ENCODE measurements at regions not wholly inside any gene's neighbourhood (a gene's known extent, or its start where the extent isn't known, plus 50 kb on each side); places are given as distances from the start of the nearest gene placed in this dataset.
"Not testable (repeated sequence)": the region's sequence is repeated elsewhere in the genome, so short reads cannot be mapped to it uniquely, and the experiment has no call there.

- FAIRE-seq (peak; percentile 97), DNase-seq (ENCODE audit: low spot score) (peak; percentile 53)
Observed at GRCh38 chr12:5165296-5165970, 121.8 kb downstream of the KCNA5 start.

- DNase-seq (ENCODE audit: low spot score), result peak; percentile 93
Observed at GRCh38 chr12:5166976-5167375, 123.3 kb downstream of the KCNA5 start.

DNA sequence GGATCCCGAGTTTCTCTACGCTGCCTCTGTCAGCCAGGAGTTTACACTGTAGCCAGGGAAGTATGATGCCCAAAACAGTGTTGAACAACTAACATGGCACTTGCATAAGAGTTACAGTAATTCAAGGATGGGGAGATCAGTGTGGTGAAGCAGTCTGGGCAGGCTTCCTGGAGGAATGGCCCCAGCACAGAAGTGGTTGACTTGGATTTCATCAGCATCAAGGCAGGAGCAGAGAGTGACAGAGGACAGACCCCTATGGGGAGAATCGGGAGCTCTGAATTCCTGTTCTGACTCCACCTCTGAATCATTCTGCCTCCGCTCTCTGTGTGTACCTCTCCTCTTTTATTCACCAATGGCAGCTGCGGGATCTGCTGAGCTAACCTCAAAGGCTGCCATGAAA lies 124.5 kb downstream of the KCNA5 start:
- peak; percentile 87 for FAIRE-seq
- no peak for DNase-seq (ENCODE audit: low spot score)

More at GRCh38 chr12:5166976-5167375, 123.3 kb downstream of the KCNA5 start:
- peak; percentile 98 for FAIRE-seq

GRCh38 chr12:5170844-5171243 lies 127.2 kb downstream of the KCNA5 start:
- DNase-seq (ENCODE audit: low spot score) (no peak), FAIRE-seq (no peak)

DNA sequence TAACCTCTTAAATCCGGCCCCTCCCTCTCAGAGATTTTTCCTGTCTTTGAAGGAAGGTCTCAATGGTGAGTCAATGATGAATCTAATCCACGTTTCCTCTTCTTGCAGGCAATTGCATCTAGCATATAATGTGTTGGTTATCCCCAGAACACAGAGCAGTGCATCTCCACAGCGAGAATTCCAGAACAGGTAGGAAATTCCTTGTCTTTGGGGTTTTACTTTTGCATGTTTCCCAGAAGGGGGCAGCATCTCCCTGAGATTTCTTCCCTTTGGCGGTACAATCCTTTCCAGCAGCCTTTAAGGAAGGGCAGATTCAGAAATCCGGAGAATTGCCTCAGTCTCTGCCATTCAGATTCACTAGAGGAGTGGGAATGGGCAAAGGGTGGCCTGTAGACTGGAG lies 128.0 kb downstream of the KCNA5 start:
- FAIRE-seq (no peak), DNase-seq (ENCODE audit: low spot score) (peak; percentile 72)

DNA sequence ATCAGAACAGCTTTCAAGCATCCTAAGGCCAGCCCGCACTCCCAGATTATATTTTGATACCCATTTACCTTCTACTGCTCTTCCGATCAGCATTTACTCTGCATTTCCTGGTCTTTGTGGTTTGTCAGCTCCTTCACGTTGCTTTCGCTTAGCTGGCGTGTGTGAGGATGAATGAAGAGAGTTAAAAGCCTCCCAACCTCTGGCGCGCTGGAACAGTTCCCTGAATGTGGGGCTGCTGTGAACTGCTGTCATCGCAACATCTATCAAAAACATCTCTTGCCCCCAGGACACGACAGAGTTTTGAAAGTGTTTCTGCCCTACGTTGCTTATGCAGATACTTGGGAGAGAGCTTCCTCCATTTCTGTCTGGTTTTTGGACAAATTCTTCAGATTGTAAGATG lies 129.2 kb downstream of the KCNA5 start:
- no peak for DNase-seq (ENCODE audit: low spot score)
- no peak for FAIRE-seq

DNA sequence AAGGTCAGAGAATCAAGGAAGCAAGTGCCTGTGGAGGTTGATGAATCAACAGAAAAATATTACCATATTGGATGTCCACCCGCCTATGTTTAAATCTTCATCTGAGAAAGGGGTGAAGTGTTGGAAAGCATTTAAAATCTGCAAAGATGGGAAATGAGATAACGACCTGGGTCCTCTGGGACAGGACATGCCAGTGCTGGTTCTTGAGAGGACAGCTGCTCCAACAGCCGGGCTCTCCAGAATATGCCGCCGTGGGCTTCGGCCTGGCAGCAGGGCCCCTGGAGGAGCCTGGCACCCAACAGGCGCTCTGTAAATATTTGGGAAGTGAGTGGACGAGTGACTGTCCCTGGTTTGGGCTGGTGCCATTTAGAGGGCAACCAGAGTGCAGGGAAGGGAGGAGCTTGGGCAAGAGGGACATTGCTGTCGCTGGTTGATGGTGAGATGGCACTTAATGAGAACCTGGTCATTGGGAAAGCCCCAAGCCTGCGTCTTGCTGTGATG lies 129.9 kb downstream of the KCNA5 start:
- DNase-seq (ENCODE audit: low spot score) (peak; percentile 66), FAIRE-seq (peak; percentile 83)

DNA sequence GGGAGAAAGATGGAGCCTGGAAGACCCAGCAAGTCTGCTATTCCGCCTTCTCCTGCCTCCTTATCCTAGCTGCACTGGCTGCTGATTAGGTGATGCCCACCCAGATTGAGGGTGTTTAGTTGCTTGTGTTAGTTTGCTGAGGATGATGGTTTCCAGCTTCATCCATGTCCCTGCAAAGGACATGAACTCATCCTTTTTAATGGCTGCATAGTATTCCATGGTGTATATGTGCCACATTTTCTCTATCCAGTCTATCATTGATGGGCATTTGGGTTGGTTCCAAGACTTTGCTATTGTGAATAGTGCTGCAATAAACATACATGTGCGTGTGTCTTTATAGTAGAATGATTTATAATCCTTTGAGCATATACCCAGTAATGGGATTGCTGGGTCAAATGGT lies 131.7 kb downstream of the KCNA5 start:
- FAIRE-seq; DNase-seq (ENCODE audit: low spot score): not testable (repeated sequence)

- FAIRE-seq, result peak; percentile 17
- no peak for DNase-seq (ENCODE audit: low spot score)
Observed at GRCh38 chr12:5176036-5176435, 132.4 kb downstream of the KCNA5 start.

GRCh38 chr12:5177096-5177495 lies 133.4 kb downstream of the KCNA5 start:
- no peak for FAIRE-seq
- no peak for DNase-seq (ENCODE audit: low spot score)

- DNase-seq (ENCODE audit: low spot score) (no peak), FAIRE-seq (peak; percentile 65)
Observed at GRCh38 chr12:5177731-5178130, 134.1 kb downstream of the KCNA5 start.

- no peak for FAIRE-seq
- DNase-seq (ENCODE audit: low spot score), result no peak
Observed at GRCh38 chr12:5178571-5178970, 134.9 kb downstream of the KCNA5 start.

DNA sequence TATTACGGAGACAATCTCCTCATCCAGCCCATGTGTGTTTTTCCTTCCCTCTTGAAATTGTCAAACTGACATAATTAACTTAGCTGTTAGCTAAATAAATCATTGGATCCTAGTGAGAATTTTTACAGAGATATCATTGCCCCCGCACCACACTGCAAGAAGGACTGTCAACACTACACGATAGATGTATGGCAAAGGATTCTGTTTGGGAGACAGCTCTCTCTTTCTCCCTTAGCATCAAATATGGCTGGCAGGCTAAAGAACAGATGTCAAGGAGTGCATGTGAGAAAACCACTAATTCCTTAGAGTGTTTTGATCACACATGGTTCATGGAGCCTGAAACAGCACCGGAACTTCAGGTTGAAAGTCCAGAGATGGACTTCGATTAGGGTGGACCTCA lies 136.8 kb downstream of the KCNA5 start:
- no peak for DNase-seq (ENCODE audit: low spot score)
- peak; percentile 5 for FAIRE-seq

DNA sequence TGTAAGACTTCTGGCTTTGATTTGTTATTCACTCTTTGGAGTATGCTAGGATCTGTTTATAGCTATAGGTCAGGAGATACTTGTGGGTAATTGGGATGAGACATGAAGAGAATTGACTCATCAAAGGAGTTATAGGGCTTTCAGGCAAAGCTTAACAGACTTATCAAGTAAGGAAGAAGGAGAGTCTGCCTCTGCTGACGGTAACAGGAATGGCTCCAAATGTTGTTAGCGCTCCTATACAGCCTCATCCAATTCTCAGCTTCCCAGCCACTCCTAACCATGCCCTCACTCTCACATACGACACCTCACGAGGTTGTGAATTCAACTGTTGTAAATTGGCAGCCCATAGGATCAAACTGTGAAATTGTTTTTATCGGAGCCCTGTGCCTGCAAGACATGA lies 140.5 kb downstream of the KCNA5 start:
- FAIRE-seq (no peak), DNase-seq (ENCODE audit: low spot score) (no peak)

DNA sequence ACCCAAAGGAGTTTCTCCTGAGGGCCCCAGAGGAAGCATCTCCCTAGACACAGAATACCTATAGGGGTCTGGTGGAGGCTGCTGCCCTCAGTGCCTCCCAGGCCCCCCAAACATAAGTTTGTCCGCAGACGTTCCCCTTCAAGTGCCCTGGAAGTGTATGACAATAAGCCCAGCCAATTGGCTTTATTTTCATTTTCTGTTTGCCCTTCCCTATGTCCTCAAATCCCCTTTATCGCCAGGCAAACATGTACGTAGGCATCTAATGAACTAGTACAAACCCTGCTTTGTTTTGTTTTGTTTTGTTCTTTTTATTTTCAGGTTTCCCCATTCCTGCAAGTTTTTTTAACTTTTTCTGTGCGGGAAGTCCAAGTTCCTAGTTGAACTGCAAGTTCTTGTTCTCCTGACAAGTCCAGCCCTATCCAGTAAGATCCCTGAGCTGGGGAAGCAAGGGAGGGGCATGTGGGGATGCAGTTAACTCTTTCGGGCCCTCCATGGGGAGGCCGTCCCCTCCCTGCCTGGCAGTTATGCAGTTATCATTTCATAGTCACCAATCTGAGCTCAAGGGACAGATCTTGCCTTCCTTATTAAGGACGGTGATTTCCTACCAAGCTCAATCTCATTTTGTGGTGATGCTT lies 141.9 kb downstream of the KCNA5 start:
- FAIRE-seq (peak; percentile 30), DNase-seq (ENCODE audit: low spot score) (no peak)

DNA sequence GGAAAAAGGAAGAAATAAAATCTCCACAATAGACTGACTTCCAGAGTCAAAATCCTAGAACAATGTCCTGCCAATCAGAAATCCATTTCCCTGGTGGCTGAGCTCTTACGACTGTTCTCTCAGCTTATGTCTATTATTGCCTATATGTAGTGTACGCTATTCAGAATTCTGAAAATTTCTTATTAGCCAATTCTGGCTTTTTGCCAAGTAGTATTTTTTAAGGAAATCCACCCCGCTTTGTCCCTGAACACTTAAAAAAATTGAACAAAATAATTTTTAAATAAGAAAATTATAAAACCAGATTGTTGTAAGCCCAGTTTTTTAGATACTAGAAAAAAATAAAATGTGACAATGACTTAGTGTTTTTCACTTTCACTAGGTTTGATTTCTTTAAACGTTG lies 143.0 kb downstream of the KCNA5 start:
- FAIRE-seq (no peak), DNase-seq (ENCODE audit: low spot score) (no peak)

GRCh38 chr12:5187136-5187535 lies 143.5 kb downstream of the KCNA5 start:
- DNase-seq (ENCODE audit: low spot score) (no peak), FAIRE-seq (no peak)

- no peak for FAIRE-seq
- no peak for DNase-seq (ENCODE audit: low spot score)
Observed at GRCh38 chr12:5188472-5188871, 144.8 kb downstream of the KCNA5 start.

GRCh38 chr12:5189173-5189572 lies 145.5 kb downstream of the KCNA5 start:
- no peak for DNase-seq (ENCODE audit: low spot score)
- FAIRE-seq, result peak; percentile 59

GRCh38 chr12:5191803-5192538 lies 148.3 kb downstream of the KCNA5 start:
- FAIRE-seq, result no peak
- no peak for DNase-seq (ENCODE audit: low spot score)

- FAIRE-seq (no peak), DNase-seq (ENCODE audit: low spot score) (no peak)
Observed at GRCh38 chr12:5192726-5193125, 149.0 kb downstream of the KCNA5 start.

DNA sequence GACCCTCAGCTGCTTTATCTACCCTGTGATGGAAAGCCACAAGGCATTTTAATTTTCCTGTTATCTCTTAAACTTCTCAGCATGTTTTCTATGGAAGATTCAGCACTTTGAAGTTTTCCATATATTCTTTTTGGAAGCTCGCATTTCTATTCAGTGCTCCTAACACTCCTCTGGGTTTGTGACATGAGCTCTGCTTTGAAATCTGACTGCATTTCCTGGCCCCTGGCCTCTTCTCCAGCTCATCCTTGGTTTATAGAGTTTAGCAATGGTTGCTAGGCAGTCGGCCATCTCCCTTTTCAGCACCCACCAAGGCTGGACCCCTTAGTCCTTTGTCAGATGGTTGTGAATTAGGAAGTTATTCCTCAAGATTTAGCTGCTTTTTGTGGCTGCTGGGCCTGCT lies 150.6 kb downstream of the KCNA5 start:
- FAIRE-seq (no peak), DNase-seq (ENCODE audit: low spot score) (no peak)
